ENCODE measurements at regions not wholly inside any gene's neighbourhood (a gene's known extent, or its start where the extent isn't known, plus 50 kb on each side); places are given as distances from the start of the nearest gene placed in this dataset.

DNA sequence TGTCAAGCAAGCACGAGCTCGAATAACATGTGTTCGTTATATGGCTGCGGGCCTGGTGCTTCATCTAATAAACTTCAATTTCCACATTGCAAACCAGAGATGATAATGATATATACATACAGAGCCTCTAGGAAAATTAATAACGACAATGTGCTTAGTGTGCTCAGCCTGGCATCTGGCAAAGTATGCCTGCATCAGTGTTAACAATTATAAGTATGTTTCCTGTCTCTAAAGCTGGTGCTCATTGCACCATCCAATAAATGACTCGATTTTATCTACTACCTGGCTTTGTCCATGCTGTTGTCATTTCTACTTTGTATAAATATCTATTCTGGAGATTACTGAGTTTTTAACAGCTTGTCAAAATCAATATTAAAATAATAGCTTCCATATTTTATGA is 1402.6 kb downstream of the MRPL39 start:
- Mint-ChIP-seq H3K27ac (no peak overlapping the region), H3K27me3 (peaks cover 3% of the 10 kb centered on the region), H3K9me3 (ENCODE audit: insufficient read depth) (no peaks in the 10 kb centered on the region), H3K4me3 (no peak overlapping the region), H3K4me1 (no peaks in the 10 kb centered on the region)
- POLR2A ChIA-PET: no interaction called here
- no CpG with 5 or more reads among the region's 6 CpGs for WGBS (ENCODE audit: insufficient coverage)
- Histone ChIP-seq H3K4me3 (ENCODE audit: control extremely low read depth in 1 of 5, extremely low read depth in 1 of 5, insufficient read depth in 1 of 5, low read depth in 2 of 5, low read length in 4 of 5) (no peak overlapping the region), H3K9me3 (ENCODE audit: control extremely low read depth in 1 of 3, control insufficient read depth in 2 of 3, insufficient read depth in 1 of 3, low read length in 2 of 3) (peaks cover 0 to 16% (median 0%) of the 10 kb centered on the region in 3 donors), H3K79me2 (ENCODE audit: control insufficient read depth, insufficient read depth, low read length) (no peaks in the 10 kb centered on the region), H2AFZ (ENCODE audit: insufficient read depth, low read depth, low read length, poor library complexity, severe bottlenecking) (no peak overlapping the region), H3K27ac (ENCODE audit: low read length in 2 of 2) (no peak overlapping the region), H3K4me2 (replicated peaks; ENCODE audit: low read depth, low read length, poor library complexity, severe bottlenecking) (no peak overlapping the region), H4K20me1 (ENCODE audit: control insufficient read depth, insufficient read depth, low read length, poor library complexity, severe bottlenecking) (no peaks in the 10 kb centered on the region), H3K4me1 (ENCODE audit: control insufficient read depth in 2 of 2, insufficient read depth in 2 of 2, low read length in 2 of 2) (no peaks in the 10 kb centered on the region), H3K36me3 (replicated peaks in 1 of 2; ENCODE audit: control extremely low read depth in 1 of 2, control insufficient read depth in 1 of 2, extremely low read depth in 1 of 2, insufficient read depth in 2 of 2, low read length in 1 of 2) (no peaks in the 10 kb centered on the region), H3K27me3 (replicated peaks in 1 of 4; ENCODE audit: control extremely low read depth in 1 of 4, control insufficient read depth in 3 of 4, insufficient read depth in 4 of 4, low read length in 3 of 4) (no peaks in the 10 kb centered on the region), H3K9ac (ENCODE audit: low read length) (no peak overlapping the region)
- no peak for TF ChIP-seq EZH2 (IDR thresholded peaks at IDR 0.05; ENCODE audit: borderline replicate concordance, insufficient read depth, low read depth, low read length, poor library complexity, severe bottlenecking)
- TF ChIP-seq, protein P1, sequence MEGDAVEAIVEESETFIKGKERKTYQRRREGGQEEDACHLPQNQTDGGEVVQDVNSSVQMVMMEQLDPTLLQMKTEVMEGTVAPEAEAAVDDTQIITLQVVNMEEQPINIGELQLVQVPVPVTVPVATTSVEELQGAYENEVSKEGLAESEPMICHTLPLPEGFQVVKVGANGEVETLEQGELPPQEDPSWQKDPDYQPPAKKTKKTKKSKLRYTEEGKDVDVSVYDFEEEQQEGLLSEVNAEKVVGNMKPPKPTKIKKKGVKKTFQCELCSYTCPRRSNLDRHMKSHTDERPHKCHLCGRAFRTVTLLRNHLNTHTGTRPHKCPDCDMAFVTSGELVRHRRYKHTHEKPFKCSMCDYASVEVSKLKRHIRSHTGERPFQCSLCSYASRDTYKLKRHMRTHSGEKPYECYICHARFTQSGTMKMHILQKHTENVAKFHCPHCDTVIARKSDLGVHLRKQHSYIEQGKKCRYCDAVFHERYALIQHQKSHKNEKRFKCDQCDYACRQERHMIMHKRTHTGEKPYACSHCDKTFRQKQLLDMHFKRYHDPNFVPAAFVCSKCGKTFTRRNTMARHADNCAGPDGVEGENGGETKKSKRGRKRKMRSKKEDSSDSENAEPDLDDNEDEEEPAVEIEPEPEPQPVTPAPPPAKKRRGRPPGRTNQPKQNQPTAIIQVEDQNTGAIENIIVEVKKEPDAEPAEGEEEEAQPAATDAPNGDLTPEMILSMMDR (IDR thresholded peaks at IDR 0.05): no peak
- intact Hi-C loops (cut with micrococcal nuclease): no loop called here
- no peak for ATAC-seq (ENCODE audit: low read depth)
- no peak for DNase-seq
- CTCF ChIA-PET: no interaction called here

DNA sequence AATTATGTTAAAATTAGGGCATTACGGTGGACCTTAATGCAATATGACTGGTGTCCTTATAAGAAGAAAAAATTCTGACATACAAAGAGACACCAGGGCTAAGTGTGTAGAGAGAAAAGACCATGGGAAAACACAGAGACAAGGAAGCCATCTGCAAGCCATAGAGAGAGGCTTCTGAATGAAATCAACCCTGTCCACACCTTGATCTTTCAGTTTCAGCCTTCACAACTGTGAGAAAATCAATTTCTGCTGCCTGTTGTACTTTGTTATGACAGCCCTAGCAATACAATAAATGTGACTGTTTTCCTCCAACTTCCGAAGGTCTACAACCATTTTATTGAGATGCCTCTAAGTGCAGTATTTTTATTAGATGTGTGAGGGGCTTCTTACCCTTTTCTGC is 1407.2 kb downstream of the MRPL39 start:
- TF ChIP-seq, protein P1 (IDR thresholded peaks at IDR 0.05): no peak
- TF ChIP-seq EZH2 (IDR thresholded peaks at IDR 0.05; ENCODE audit: borderline replicate concordance, insufficient read depth, low read depth, low read length, poor library complexity, severe bottlenecking): no peak
- Histone ChIP-seq H3K4me3 (ENCODE audit: control extremely low read depth in 1 of 5, extremely low read depth in 1 of 5, insufficient read depth in 1 of 5, low read depth in 2 of 5, low read length in 4 of 5) (no peak overlapping the region), H3K36me3 (replicated peaks in 1 of 2; ENCODE audit: control extremely low read depth in 1 of 2, control insufficient read depth in 1 of 2, extremely low read depth in 1 of 2, insufficient read depth in 2 of 2, low read length in 1 of 2) (no peaks in the 10 kb centered on the region), H3K27ac (ENCODE audit: low read length in 2 of 2) (no peak overlapping the region), H3K79me2 (ENCODE audit: control insufficient read depth, insufficient read depth, low read length) (no peaks in the 10 kb centered on the region), H3K9me3 (ENCODE audit: control extremely low read depth in 1 of 3, control insufficient read depth in 2 of 3, insufficient read depth in 1 of 3, low read length in 2 of 3) (peaks cover 0 to 1% (median 0%) of the 10 kb centered on the region in 3 donors), H3K4me2 (replicated peaks; ENCODE audit: low read depth, low read length, poor library complexity, severe bottlenecking) (no peak overlapping the region), H2AFZ (ENCODE audit: insufficient read depth, low read depth, low read length, poor library complexity, severe bottlenecking) (no peak overlapping the region), H4K20me1 (ENCODE audit: control insufficient read depth, insufficient read depth, low read length, poor library complexity, severe bottlenecking) (no peaks in the 10 kb centered on the region), H3K27me3 (replicated peaks in 1 of 4; ENCODE audit: control extremely low read depth in 1 of 4, control insufficient read depth in 3 of 4, insufficient read depth in 4 of 4, low read length in 3 of 4) (no peaks in the 10 kb centered on the region), H3K4me1 (ENCODE audit: control insufficient read depth in 2 of 2, insufficient read depth in 2 of 2, low read length in 2 of 2) (no peaks in the 10 kb centered on the region), H3K9ac (ENCODE audit: low read length) (no peak overlapping the region)
- no peak overlapping the region for H3K27ac Mint-ChIP-seq
- H3K4me3 Mint-ChIP-seq: no peak overlapping the region
- H3K4me1 Mint-ChIP-seq: peaks cover 2% of the 10 kb centered on the region
- ATAC-seq (ENCODE audit: low read depth): no peak
- peaks cover 3% of the 10 kb centered on the region for H3K27me3 Mint-ChIP-seq
- WGBS (ENCODE audit: insufficient coverage): no CpG with 5 or more reads among the region's 2 CpGs
- intact Hi-C loops (cut with micrococcal nuclease): no loop called here
- CTCF ChIA-PET: no interaction called here
- POLR2A ChIA-PET: no interaction called here
- H3K9me3 Mint-ChIP-seq (ENCODE audit: insufficient read depth): no peaks in the 10 kb centered on the region
- no peak for DNase-seq

Data from B cell (primary cell).